Brain microvascular endothelial cell (primary cell): ENCODE measurements at regions not wholly inside any gene's neighbourhood (a gene's known extent, or its start where the extent isn't known, plus 50 kb on each side); places are given as distances from the start of the nearest gene placed in this dataset.

ENCODE experiments used
- DNase-seq: peaks from one replicate; pipeline ENCODE4 v3.0.0-alpha.2; 2020
- H3K27ac ChIP-seq: fragments of 250-450 bp; sonication (Bioruptor Pico); 2 replicates; pipeline ENCODE4 v1.5.1; 2020; ENCODE audit warnings: mild to moderate bottlenecking, moderate library complexity
- H3K27me3 ChIP-seq: fragments of 250-450 bp; sonication (Bioruptor Pico); replicated peaks from 2 replicates; pipeline ENCODE4 v1.5.1; 2020; ENCODE audit warnings: mild to moderate bottlenecking
- H3K36me3 ChIP-seq: fragments of 250-450 bp; sonication (Bioruptor Pico); replicated peaks from 2 replicates; pipeline ENCODE4 v1.5.1; 2020; ENCODE audit warnings: mild to moderate bottlenecking
- H3K4me3 ChIP-seq: 2 replicates; pipeline ENCODE4 v1.5.1; 2011; ENCODE audit warnings: low read depth, mild to moderate bottlenecking, control low read depth, low read length, moderate library complexity
- in situ Hi-C: cut with HindIII; loops from 2 replicates; pipeline ENCODE4 v1.10.0; 2017; ENCODE audit warnings: low sequenced_read_pairs, low pct_ligation_motif_present
- TF ChIP-seq, protein P1 (sequence below): IDR thresholded peaks from 2 replicates; pipeline ENCODE4 v1.5.1; 2011; ENCODE audit warnings: low read depth, mild to moderate bottlenecking, moderate library complexity, low read length, control low read depth, inconsistent platforms; ENCODE audit errors: missing control alignments

DNA sequence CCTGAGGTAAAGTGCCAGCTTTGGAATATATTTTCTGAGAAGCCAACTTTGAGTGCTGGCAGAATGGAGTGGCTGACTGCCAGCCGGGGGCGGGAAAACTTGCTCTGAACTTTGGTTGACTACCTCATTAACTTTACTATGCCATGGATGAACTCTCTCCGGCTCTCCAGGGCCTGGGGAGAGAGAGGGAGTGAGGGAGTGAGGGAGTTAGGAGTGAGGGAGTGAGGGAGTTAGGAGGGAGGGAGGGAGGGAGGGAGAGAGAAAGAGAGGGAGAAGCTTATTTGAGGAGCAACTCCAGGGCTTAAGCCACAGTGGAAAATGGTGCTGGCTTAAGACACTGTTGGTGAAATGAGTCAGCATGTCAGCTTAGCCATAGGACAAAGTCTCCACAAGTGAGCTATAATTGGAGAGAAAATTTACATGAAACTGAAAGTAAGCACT is 280.9 kb upstream of the RPS6KA3 start:
- TF ChIP-seq, protein P1, sequence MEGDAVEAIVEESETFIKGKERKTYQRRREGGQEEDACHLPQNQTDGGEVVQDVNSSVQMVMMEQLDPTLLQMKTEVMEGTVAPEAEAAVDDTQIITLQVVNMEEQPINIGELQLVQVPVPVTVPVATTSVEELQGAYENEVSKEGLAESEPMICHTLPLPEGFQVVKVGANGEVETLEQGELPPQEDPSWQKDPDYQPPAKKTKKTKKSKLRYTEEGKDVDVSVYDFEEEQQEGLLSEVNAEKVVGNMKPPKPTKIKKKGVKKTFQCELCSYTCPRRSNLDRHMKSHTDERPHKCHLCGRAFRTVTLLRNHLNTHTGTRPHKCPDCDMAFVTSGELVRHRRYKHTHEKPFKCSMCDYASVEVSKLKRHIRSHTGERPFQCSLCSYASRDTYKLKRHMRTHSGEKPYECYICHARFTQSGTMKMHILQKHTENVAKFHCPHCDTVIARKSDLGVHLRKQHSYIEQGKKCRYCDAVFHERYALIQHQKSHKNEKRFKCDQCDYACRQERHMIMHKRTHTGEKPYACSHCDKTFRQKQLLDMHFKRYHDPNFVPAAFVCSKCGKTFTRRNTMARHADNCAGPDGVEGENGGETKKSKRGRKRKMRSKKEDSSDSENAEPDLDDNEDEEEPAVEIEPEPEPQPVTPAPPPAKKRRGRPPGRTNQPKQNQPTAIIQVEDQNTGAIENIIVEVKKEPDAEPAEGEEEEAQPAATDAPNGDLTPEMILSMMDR = no peak
- H3K27ac ChIP-seq = no peak overlapping the region
- DNase-seq = peak; percentile 38
- H3K27me3 ChIP-seq = no peaks in the 10 kb centered on the region
- in situ Hi-C loops = no loop called here
- H3K36me3 ChIP-seq = no peaks in the 10 kb centered on the region
- H3K4me3 ChIP-seq = no peak overlapping the region

DNA sequence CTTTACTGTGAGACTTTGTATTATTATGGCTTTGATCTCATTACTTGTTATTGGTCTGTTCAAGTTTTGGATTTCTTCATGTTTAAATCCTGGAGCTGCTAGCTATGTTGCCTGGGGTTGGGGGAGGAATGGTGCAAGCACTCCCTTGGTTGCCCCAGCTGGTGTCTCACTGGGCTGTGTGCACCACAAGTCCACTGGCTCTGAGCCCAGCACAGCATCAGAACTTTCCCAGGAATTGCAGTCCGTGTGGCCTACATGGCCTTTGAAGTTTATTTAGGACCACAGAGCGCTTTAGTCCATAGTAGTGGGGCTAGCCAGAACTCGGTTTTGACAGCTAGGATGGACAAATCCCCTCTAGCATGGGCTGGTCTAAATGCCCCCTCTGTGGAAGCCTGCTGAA is 278.8 kb upstream of the RPS6KA3 start:
- no peak overlapping the region for H3K27ac ChIP-seq

DNA sequence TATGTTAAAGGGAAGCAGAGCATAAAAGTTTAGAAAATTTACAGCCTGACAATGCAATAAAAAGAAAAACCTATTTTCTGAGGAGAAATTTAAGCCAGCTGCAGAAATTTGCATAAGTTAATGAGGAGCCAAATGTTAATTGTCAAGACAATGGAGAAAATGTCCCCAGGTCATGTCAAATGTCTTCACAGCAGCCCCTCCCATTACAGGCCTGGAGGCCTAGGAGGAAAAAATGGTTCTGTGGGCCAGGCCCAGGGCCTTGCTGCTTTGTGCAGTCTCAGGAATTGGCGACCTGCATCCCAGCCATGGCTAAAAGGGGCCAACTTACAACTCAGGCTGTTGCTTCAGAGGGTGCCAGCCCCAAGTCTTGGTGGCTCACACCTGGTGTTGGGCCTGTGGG is 275.4 kb upstream of the RPS6KA3 start:
- DNase-seq = no peak
- TF ChIP-seq, protein P1 = no peak
- in situ Hi-C loops = no loop called here
- no peaks in the 10 kb centered on the region for H3K27me3 ChIP-seq
- no peaks in the 10 kb centered on the region for H3K36me3 ChIP-seq
- no peak overlapping the region for H3K4me3 ChIP-seq
- H3K27ac ChIP-seq = no peak overlapping the region

More for the DNA sequence above, 278.8 kb upstream of the RPS6KA3 start:
- no peaks in the 10 kb centered on the region for H3K36me3 ChIP-seq
- no peaks in the 10 kb centered on the region for H3K27me3 ChIP-seq
- TF ChIP-seq, protein P1 = no peak
- peak; percentile 62 for DNase-seq
- H3K4me3 ChIP-seq = no peak overlapping the region
- in situ Hi-C loops = no loop called here

DNA sequence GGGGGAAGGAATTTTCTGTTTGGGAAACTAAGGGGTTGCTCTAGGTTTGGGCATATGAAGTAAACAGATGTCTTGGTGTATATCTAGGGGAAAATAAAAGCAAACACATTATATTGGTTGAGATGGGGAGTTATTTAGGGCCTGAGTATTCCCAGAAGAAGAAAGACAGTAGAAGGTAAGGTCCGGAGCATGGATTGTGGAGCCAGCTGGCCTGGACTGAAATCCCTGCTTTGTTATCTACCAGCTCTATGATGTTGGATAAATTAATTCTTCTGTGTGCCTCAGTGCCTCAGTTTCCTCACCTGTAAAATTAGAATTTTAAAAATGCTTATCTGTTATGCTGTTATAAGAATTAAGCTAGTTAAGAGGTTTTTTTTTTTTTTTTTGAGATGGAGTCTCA is 272.3 kb upstream of the RPS6KA3 start:
- in situ Hi-C loops = no loop called here
- TF ChIP-seq, protein P1 = no peak
- no peak overlapping the region for H3K27ac ChIP-seq
- H3K36me3 ChIP-seq = no peaks in the 10 kb centered on the region
- no peak overlapping the region for H3K4me3 ChIP-seq
- no peak for DNase-seq
- no peaks in the 10 kb centered on the region for H3K27me3 ChIP-seq

DNA sequence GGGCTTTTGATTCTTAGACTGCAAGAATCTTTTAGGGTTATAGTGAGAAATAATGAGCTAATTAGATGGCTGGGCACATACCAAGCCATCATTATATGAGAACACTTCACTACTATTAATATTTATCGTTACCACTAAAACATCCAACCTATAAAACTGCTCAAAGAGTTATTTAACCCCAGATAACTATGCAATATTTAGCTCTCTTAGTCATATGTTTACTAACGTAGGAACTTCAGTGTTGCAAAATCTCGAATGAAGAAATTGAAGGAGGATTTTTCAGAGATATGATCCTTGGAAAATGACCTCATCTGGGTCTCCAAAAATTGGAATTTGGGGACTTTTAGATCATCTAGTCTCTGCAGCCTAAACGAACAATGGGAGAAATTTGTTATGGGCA is 265.0 kb upstream of the RPS6KA3 start:
- in situ Hi-C loops = no loop called here
- Histone ChIP-seq H3K36me3 (no peaks in the 10 kb centered on the region), H3K27me3 (no peaks in the 10 kb centered on the region), H3K27ac (no peak overlapping the region), H3K4me3 (no peak overlapping the region)
- TF ChIP-seq, protein P1 = no peak
- no peak for DNase-seq

DNA sequence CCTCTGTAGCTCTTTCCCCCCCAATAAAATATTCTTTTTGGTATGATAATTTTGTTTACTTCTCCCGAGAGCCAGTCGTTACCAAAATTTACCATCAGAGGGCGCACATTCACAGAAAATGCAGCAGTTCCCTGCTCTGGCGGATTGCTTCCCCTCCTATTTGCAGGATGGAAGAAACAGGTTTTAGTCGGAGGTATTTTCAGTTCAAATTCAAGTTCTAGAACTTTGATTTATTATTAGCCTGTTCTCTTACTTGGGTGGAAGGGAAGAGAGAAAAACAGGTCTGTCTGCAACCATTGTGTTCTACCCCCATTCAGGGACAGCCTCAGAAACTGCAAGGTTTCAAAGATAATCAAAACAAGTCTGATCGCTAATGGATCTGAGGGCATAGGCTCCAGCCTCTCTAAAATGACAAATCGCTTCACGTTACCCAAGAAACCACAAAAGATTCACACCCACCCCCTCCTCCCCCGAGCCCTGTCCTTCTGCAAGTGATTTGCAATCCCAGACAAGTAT is 263.8 kb upstream of the RPS6KA3 start:
- TF ChIP-seq, protein P1 = peak; percentile 75
- Histone ChIP-seq H3K4me3 (peak overlapping the region; percentile 10), H3K36me3 (no peaks in the 10 kb centered on the region), H3K27ac (no peak overlapping the region), H3K27me3 (no peaks in the 10 kb centered on the region)
- in situ Hi-C loops = no loop called here
- DNase-seq = peak; percentile 56
